UCSD-AML1 (cell line): ENCODE measurements at regions not wholly inside any gene's neighbourhood (a gene's known extent, or its start where the extent isn't known, plus 50 kb on each side); places are given as distances from the start of the nearest gene placed in this dataset.
"Not testable (repeated sequence)": the region's sequence is repeated elsewhere in the genome, so short reads cannot be mapped to it uniquely, and the experiment has no call there.

ENCODE experiments used
- DNase-seq: peaks from one replicate; lab custom pipeline; 2025; ENCODE audit not compliant: unreplicated experiment; lab: John Stamatoyannopoulos, UW

DNA sequence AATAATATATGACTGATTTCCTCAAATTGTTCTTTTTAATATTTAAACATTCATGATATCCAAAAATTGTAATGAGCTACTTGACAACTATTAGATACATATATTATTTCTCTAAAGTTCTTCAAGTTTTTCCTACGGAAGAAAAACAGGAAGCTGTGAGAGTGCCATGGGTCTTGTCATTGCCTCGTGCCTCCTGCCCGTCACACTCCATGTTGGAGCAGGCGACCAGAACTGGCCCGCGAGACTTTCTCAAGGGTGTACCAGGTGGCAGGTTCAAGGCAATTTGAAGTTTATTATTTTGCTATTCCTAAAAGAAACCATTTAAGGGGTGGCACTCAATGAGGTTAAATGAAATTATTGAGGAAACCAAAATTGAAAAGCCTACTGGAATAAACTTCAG lies 337.2 kb downstream of the HACE1 start:
- DNase-seq, result no peak

DNA sequence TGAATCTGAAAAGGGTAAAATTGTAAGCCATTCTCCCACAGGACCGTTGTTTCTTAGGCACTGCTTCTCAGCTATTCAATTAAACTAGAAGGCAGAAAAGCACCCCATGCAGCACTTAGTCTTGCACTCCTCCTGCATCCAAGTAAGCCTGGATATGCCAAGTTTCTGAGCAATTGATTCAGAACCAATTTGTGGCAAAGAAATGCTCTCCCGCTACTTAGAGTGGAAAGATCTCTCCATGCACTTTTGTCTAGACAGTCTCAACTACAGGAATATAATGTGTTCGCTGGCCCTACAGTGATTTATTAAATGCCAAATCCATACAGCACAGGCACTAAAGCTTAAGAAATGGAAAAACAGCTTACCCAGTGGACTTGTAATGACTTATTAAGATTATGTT lies 338.5 kb downstream of the HACE1 start:
- DNase-seq, result no peak

DNA sequence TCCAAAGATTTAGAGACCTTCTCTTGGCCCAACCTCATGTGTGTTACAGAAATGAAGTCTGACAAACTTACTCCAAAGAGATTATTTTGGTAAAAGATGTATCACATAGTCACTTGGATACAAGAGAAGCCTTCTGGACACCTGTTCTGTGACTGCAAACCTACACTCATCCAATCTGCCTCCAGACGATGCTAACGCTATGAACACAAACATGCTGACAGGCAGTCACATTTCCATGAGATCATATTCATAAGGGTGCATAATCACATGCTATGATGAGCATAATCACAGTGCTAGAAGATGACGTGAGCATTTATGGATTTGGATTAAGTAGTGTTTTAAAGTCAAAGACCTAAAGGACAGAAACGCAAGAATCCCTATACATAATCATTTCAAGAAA lies 340.2 kb downstream of the HACE1 start:
- DNase-seq, result no peak

DNA sequence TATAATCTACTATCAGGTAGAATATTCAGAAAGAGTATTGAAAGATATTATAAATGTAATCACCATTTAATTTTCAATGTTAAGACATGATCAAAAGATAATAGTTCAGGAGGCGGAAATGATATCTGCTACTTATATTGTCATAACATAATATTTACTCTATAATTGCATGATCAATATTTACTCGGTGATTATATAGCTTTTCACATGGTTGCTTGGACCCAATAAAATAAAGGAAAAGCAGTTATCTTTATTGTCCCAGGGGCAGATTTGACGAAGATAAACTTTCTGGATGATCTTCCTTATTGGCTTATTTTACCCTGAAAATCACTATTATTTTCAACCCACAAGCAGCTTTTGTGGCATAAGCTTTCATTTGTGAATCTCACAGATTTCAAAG lies 350.4 kb downstream of the HACE1 start:
- DNase-seq, result no peak

DNA sequence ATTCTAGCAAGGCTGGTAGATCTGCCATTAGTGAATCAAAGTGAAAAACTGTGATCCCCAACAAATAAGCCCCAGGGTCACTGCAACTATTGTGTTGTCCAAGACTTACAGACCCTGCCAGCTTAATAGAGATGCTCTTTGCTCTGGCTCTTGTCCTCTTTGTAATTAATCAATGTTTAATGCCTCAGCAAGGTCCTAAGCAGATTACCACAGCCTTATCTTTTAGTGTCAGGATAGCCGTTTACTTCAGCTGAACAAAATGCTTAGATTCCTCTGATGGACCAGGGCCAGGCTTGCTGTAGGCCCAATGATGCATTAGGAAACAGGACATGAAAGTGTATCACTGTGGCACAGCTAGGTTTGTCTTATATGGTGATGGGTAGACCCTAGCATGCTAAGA lies 353.3 kb downstream of the HACE1 start:
- DNase-seq, result no peak

DNA sequence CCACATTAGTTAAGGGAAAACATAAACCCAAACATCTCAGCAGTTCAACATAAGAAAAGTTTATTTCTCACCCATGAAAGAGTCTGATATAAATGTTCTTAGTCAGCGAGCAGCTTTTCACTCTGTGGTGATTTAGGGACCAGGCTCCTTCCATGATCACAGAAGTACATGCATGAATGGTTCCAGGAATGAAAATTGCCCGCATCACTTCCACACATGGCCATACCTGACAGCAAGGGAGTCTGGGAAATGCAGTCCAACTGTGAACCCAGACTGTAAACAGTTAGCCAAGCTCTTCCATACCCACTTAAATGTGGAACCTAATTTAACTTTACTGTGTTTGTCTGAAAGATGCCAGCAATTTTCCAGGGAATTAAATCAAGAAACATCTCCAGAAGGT lies 353.9 kb downstream of the HACE1 start:
- no peak for DNase-seq

DNA sequence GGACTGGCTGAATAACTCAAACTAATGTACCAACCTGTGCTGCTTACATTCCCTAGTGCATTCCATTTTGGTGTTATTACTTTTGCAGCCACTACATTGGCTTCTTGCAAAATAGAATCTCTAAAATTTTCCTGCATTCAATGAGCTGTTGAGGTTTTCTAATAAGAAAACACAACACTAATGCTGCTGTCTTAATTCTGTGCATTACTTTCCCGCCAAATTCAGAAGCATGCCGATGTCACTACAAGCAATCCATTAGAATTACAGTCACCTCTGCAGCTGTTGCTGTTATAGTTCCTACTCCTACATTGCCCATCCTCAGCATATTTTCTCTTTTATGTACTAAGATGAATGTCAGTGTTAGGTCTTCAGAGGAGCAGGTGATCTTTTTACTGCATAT lies 359.5 kb downstream of the HACE1 start:
- DNase-seq, result no peak

DNA sequence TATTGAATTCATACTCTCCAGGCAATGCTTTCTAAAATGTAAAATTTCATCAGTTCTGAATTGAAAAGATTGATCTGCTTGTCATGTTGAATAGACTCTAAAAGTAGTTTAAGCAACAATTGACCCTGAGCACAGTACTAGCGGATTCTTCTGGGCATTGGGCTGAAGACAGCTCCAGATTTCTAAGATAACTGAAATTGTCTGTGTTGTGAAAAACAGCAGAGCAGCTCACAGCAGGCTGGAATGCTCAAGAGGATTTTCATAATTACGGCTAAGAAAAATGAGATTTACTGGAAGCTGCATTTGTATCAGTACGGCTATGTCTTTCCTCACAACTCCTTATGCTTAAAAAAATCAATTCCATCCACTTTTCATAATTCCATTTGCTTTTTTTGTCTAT lies 373.7 kb downstream of the HACE1 start:
- DNase-seq, result no peak

DNA sequence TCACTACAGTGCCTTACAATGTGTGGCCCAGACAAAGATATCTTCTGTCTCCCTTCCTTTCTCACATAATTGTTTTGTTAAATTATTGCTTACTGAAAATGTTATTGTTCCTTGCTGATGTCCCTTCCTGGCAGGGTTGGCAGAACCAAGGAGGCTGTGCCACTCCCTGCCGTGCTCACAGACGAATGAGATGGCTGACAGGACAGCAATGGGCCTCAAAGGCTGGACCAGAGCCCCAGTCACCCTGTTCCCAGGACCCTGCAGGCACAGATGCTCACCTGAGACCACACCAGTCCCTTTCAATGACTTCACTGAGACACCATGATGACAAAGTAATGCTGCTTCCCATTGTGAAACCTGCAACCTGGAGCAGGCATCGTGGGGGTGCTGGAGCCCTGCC lies 375.1 kb downstream of the HACE1 start:
- DNase-seq, result no peak

DNA sequence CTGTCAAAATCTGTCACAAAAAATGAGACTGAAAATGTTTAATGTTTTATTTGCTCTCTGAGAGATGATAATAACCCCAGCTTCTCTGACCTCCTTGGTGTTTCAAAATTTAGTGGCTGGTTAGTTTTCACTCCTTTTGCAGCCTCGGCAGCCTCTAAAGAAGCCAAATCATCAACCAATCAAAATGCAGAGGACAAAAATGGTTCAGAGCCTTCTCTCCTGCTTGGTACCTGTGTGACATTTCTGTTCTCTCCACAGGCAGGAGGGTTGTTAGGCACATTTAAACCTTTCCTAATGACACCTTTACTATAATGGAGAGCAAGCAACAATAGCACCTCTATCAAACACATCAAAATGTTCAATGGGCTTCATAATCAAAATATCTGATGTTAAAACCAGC lies 375.5 kb downstream of the HACE1 start:
- DNase-seq, result no peak

DNA sequence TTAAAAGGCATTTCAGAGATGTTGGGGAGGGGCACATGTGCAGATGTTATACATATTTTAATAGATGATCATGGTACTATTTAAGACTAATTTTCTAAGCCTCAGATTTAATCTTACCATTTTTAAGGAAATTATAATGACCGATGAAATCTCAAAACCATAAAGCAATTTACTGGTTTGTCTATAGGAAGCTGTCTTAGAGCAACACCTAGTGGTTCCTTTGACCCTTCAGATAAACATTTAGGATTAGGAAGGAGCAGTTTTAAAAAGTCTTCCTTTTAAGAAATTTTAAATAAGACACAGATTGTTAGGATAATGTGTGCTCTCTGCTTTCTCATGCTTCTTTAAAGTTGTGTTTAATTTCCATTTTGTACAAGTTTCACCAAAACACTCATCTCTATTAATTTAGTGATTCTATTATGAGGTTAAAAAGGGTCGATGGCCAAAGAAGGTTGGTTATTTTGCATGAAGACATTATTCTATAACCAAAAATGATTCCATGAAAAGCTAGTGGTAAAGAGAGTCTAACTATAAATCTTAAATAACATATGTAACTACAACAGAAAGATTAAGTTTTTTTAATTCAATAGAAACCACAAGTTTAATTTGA lies 376.4 kb downstream of the HACE1 start:
- DNase-seq, result no peak

DNA sequence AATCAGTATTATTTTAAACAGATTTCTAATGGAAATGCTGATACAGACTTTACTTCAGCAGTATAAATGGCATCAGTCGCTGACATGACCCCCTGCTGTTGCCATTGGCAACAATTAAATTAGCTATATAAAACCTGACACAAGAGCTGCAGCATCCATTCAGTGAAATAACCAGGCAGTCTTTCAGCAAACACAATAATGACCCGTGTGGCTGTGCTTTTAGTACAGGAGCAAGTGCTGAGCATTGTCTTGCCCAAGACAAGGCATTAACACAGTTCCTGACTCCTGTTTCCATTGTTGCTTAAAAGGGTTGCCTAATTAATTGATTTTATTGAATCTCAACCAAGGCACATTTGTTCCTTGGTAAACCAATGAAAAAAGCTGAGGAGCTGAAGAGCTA lies 382.1 kb downstream of the HACE1 start:
- no peak for DNase-seq

DNA sequence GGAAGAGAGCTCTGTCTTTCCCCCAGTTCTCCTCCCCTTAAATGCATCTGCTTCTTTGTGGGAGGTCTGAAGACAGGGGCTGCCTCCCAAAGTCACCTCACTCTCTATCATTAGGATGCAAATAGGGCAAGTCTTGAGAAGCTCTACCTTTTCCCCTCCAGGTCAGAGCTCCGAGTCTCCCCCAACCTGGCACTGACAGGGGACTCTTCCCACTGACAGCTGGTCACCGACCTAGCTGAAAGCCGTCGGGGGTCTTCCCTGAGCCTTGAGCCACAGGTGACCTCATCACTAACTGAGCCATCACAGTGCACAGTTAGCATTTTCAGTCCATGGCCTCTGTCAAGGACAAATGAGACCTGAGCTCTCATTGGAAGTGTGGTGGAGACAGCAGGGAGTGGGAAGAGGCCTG lies 386.7 kb downstream of the HACE1 start:
- DNase-seq, result no peak

DNA sequence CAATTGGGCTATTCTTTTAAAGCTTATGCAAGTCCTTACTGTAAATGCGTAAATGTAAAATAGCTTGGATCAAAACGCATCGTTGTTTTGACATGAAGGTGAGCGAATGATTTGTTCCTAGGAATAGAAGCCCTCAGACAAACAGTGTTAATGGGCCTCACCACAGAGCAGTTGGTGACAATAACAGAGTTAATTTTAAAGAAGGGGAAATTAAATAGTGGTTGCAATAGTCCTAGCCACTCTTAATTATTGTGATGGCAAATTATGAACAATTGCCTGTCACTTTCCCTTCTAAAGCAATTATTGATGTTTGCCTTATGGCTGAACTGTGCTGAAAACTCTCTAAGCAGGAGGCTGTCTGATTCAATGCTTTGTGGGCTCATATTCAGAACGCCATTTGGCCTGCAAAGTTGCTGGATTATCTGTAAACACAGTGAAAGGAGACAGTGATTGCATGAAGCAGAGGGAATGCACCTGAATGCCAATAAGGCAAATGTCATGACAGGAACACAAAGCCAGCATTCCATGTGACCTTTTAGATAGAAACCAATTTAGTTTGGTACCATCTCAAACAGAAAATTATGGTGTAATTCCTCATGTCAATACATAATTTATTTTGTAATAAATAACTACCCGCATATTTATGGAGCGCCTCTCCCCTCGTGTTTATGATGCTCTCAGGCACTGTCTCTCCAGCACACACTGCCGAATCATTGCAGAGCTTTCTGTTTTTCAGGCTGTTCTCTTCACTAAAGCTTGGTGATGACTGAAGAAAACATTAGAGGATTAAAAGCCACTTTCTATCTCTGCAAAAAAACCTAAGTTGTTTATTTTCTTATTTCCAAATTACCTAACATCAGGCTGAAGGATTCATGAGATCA lies 387.5 kb downstream of the HACE1 start:
- DNase-seq, result no peak

DNA sequence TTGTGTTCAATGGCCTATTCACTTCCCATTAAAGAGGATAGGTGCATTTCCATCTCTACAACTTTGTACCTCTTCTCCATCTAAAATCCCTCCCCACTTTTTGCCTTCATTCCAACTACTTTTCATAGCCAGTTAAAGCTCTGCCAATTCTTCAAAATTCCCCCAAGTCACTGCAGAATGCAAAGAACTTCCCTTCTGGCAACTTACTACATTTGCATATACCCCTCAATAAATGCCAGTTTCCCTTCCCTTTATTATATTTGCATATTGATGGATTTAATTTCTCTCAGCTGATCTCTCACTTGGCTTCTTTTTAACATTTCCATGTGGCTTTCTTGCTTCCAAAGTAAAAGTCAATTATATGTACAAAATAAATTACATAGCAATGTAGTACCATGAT lies 393.4 kb downstream of the HACE1 start:
- no peak for DNase-seq

DNA sequence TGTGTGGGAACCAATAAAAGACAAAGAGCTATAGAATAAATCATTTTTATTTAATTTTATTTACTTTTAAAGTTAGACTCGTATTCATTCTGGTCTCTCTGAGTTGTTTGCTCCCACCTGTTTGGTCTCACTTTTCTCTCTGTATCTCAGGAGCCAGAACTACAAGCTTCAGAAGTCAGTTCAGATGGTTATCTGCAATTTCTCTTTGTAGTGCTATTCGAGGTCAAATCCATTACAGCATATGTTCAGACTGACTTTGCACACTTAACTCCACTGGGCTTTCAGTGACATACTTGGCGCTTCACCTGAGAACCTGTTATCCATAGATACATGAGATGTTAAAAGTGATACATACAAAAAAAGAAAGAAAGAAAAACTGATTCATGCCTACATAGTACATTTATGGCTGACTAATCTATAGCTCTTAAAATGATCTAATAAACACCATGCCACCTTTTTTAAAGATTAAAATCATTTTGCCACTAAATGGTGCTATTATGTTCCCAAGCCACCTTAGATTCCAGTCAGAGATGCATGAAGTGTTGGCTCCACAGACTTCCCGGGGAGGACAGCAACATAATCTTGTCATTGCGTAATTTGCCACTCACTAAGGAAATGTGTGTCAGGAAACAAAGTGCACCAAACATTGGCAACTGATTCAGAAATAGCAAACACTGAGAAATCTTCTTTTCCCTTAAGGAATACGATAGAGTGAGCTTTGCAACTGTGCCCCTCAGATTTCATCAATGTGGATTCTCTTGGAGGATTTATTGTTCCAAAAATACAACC lies 396.7 kb downstream of the HACE1 start:
- DNase-seq, result no peak

DNA sequence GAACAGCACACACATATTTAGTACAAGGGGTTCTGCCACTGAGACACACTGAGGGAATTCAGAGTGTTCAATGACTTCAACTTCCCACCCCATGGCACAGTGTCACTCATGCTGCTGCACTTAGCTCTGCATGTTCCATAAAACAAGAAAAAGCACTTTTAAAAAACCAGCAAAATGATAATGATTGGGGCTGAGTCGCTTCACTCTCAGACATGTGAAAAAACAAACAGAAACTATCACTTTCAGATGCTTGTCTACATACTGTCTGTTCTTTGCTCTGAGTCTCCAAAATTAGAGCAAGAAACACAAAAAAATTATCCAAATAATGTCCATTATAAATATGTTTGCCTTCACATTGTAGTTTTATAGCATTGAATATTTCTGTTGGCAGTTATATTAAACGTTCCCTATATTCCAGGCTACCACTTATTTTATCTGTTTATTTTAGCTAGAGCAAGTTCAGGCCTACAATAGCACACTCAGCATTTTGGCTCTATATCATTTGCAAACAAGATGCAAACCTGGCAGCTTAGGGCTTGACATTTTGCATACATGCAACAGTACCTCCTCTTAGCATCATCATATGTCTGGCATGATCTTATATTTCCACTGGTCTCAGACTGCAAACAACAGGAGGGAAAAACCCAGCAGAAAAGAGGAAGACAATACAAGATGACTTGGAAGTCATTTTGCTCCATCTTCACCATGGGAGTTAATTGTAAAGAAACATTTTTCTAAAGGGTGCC lies 398.8 kb downstream of the HACE1 start:
- DNase-seq, result no peak

DNA sequence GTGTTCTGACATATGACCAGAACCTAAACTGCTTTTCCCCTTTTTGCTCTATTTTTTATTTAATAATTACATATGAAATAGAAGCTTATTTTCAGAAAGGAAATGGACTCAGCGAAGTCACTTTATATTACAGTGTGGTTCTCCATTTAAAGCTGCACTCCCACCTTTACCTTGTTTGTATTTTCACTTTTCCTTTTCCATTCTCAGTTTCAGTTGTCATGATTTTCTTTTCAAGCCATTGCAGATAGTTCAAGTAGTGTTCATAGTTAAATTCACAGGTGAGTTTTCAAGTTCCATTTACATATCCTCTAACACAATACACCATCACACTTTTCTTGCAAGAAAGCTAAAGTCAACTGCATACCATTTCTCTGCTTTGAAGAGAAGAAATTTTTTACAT lies 400.2 kb downstream of the HACE1 start:
- no peak for DNase-seq

DNA sequence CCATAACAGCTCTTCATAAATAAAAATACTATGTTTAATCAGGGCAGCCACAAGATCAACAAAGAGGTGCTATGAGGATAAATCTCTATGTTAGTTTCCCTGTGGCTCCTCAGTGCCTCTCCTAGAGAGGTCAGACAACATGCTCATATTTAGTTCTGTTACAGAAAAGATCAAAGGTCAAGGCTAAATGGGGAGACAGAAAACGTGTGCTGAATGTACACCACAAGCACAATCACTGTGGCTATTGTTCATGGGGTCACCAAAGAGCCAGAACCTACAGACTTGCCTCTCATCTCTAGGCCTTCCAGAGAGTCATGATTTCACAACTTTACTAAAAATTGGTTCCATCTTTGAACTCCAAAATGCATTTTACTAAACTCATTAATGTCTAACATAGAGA lies 409.8 kb downstream of the HACE1 start:
- no peak for DNase-seq

DNA sequence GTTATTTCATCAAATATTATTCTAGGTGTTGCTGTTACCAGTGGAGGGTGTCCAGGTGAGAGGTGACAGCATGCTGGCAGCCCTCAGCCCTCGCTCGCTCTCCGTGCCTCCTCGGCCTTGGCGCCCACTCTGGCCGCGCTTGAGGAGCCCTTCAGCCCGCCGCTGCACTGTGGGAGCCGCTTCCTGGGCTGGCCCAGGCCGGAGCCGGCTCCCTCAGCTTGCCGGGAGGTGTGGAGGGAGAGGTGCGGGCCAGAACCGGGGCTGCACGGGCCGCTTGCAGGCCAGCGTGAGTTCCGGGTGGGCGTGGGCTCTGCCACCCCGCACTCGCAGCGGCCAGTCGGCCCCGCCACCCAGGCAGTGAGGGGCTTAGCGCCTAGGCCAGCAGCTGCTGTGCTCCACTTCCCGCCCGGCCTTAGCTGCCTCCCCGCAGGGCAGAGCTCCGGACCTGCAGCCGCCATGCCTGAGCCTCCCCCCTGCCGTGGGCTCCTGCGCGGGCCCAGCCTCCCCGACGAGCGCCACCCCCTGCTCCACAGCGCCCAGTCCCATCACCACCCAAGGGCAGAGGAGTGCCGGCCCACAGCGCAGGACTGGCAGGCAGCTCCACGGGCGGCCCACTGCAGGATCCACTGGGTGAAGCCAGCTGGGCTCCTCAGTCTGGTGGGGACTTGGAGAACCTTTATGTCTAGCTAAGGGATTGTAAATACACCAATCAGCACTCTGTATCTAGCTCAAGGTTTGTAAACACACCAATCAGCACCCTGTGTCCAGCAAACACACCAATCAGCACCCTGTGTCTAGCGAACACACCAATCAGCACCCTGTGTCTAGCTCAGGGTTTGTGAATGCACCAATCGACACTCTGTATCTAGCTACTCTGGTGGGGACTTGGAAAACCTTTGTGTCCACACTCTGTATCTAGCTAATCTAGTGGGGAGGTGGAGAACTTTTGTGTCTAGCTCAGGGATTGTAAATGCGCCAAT lies 413.3 kb downstream of the HACE1 start:
- DNase-seq, result not testable (repeated sequence)
